ENCODE measurements at regions not wholly inside any gene's neighbourhood (a gene's known extent, or its start where the extent isn't known, plus 50 kb on each side); places are given as distances from the start of the nearest gene placed in this dataset.

DNA sequence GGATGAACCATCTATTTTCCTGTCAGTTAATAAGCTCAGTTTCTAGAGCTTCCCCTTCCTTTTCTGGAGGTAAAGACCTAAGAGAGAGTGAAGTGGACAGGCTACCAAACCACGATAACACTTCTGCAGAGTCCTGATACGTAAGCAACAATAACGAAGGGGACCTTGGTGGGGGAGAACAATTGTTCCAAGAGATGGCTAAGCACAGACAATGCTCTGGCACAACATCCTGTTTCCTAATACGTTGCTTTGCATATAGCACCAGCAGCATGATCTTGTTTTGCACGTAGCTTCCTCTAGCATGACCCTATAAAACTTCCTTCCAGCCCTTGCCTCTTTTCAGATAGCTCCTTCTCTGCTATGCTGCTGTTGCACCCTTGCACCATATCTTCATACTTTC is 247.3 kb downstream of the RAD51AP2 start:
- intact Hi-C loops (cut with micrococcal nuclease; ENCODE audit: unreplicated experiment): no loop called here
- Histone ChIP-seq H3K79me2 (ENCODE audit: low read depth) (no peaks in the 10 kb centered on the region), H3K9me2 (ENCODE audit: insufficient read depth) (no peaks in the 10 kb centered on the region), H2AFZ (no peak overlapping the region), H4K20me1 (ENCODE audit: insufficient read depth) (no peaks in the 10 kb centered on the region), H3K27me3 (ENCODE audit: insufficient read depth, low read depth) (no peaks in the 10 kb centered on the region), H3K36me3 (ENCODE audit: low read depth) (no peaks in the 10 kb centered on the region), H3K9me3 (ENCODE audit: insufficient read depth, low read depth) (no peaks in the 10 kb centered on the region), H3K27ac (no peak overlapping the region), H3F3A (ENCODE audit: insufficient read depth, low read depth) (no peaks in the 10 kb centered on the region), H3K4me3 (no peak overlapping the region), H3K4me2 (no peak overlapping the region), H3K4me1 (replicated peaks; ENCODE audit: insufficient read depth) (no peaks in the 10 kb centered on the region)
- no TSS peak for BruUV-seq (replicated peaks)
- TF ChIP-seq CTCF (conservative IDR thresholded peaks at IDR 0.05) (no peak), EZH2 (IDR thresholded peaks at IDR 0.05; ENCODE audit: low read depth) (no peak)
- DNase-seq: no peak
- POLR2A ChIA-PET (ENCODE audit: unreplicated experiment): no interaction called here
- CTCF ChIA-PET: no interaction called here

- no peak overlapping the region for H3K27ac ChIP-seq
- H3K36me3 ChIP-seq (ENCODE audit: low read depth): no peaks in the 10 kb centered on the region
- H3K4me1 ChIP-seq (replicated peaks; ENCODE audit: insufficient read depth): no peaks in the 10 kb centered on the region
- H3K79me2 ChIP-seq (ENCODE audit: low read depth): no peaks in the 10 kb centered on the region
- intact Hi-C loops (cut with micrococcal nuclease; ENCODE audit: unreplicated experiment): no loop called here
- no TSS peak for BruUV-seq (replicated peaks)
- H3K4me3 ChIP-seq: no peak overlapping the region
- no peaks in the 10 kb centered on the region for H4K20me1 ChIP-seq (ENCODE audit: insufficient read depth)
- H3K4me2 ChIP-seq: no peak overlapping the region
- DNase-seq: no peak
- no peaks in the 10 kb centered on the region for H3F3A ChIP-seq (ENCODE audit: insufficient read depth, low read depth)
- CTCF ChIA-PET: no interaction called here
- no peaks in the 10 kb centered on the region for H3K27me3 ChIP-seq (ENCODE audit: insufficient read depth, low read depth)
- no peak overlapping the region for H2AFZ ChIP-seq
- no peak for TF ChIP-seq CTCF (conservative IDR thresholded peaks at IDR 0.05)
- POLR2A ChIA-PET (ENCODE audit: unreplicated experiment): no interaction called here
- no peaks in the 10 kb centered on the region for H3K9me3 ChIP-seq (ENCODE audit: insufficient read depth, low read depth)
- H3K9me2 ChIP-seq (ENCODE audit: insufficient read depth): no peaks in the 10 kb centered on the region
These were observed 254.7 kb downstream of the RAD51AP2 start for GRCh38 chr2:17263570-17263968.

DNA sequence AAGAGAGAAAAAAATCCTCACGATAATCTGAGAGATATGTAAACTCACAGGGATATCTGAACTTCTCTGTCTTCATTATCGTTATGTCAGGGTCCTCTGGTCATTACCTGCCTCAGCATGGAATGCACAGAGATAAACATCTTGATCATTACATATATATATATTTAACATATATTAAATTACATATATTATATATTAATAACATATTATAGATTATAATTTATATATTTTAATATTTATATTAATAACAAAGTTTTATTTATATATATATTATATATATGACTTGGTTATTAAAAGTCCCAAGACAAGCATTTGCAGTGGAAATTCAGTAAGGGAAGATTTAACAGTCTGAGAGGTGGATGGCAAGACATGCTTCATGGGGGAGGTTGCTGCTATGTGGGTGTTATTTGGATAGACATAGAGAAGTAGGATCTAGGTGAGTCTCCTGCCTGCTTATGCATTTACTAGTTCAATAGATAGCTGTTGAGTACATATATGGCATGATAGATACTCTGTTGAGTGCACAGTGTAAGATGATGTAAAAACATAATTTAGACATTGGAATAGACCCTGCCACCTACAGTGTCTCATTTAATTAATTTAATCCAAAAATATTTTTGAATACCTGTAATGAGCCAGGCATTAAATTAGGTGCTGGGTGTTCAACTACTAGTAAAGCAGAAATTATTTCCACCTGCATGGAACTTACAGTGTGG is 255.2 kb downstream of the RAD51AP2 start:
- Histone ChIP-seq H3K9me3 (ENCODE audit: insufficient read depth, low read depth) (no peaks in the 10 kb centered on the region), H3K36me3 (ENCODE audit: low read depth) (no peaks in the 10 kb centered on the region), H3K4me1 (replicated peaks; ENCODE audit: insufficient read depth) (no peaks in the 10 kb centered on the region), H3K27ac (no peak overlapping the region), H3K4me2 (no peak overlapping the region), H4K20me1 (ENCODE audit: insufficient read depth) (no peaks in the 10 kb centered on the region), H3K27me3 (ENCODE audit: insufficient read depth, low read depth) (no peaks in the 10 kb centered on the region), H2AFZ (no peak overlapping the region), H3F3A (ENCODE audit: insufficient read depth, low read depth) (no peaks in the 10 kb centered on the region), H3K79me2 (ENCODE audit: low read depth) (no peaks in the 10 kb centered on the region), H3K4me3 (no peak overlapping the region), H3K9me2 (ENCODE audit: insufficient read depth) (no peaks in the 10 kb centered on the region)
- no peak for DNase-seq
- POLR2A ChIA-PET (ENCODE audit: unreplicated experiment): no interaction called here
- intact Hi-C loops (cut with micrococcal nuclease; ENCODE audit: unreplicated experiment): no loop called here
- TF ChIP-seq CTCF (conservative IDR thresholded peaks at IDR 0.05) (no peak), EZH2 (IDR thresholded peaks at IDR 0.05; ENCODE audit: low read depth) (no peak)
- CTCF ChIA-PET: no interaction called here
- no TSS peak for BruUV-seq (replicated peaks)

All from PC-9 (cell line).